Nephron progenitor cell (in vitro differentiated cells): ENCODE measurements at regions not wholly inside any gene's neighbourhood (a gene's known extent, or its start where the extent isn't known, plus 50 kb on each side); places are given as distances from the start of the nearest gene placed in this dataset.
"Not testable (repeated sequence)": the region's sequence is repeated elsewhere in the genome, so short reads cannot be mapped to it uniquely, and the experiment has no call there.

Experiments
- DNase-seq: peaks from one replicate; pipeline ENCODE4 v3.0.0; 2021
- H3K27ac Mint-ChIP-seq: 2 replicates; pipeline ENCODE4 v1.8.0; 2021; ENCODE audit warnings: mild to moderate bottlenecking, moderate library complexity, mixed read lengths
- H3K27me3 Mint-ChIP-seq: 2 replicates; pipeline ENCODE4 v1.8.0; 2021; ENCODE audit warnings: mild to moderate bottlenecking, low read depth, mixed read lengths; ENCODE audit not compliant: poor library complexity
- H3K36me3 Mint-ChIP-seq: 2 replicates; pipeline ENCODE4 v1.8.0; 2021; ENCODE audit warnings: low read depth, mixed read lengths
- H3K4me1 Mint-ChIP-seq: 2 replicates; pipeline ENCODE4 v1.8.0; 2021; ENCODE audit warnings: mixed read lengths
- H3K4me3 Mint-ChIP-seq: 2 replicates; pipeline ENCODE4 v1.8.0; 2021; ENCODE audit warnings: mild to moderate bottlenecking, moderate library complexity, mixed read lengths
- H3K9me3 Mint-ChIP-seq: 2 replicates; pipeline ENCODE4 v1.8.0; 2021; ENCODE audit warnings: mild to moderate bottlenecking, moderate library complexity, mixed read lengths
- TF ChIP-seq, protein P1 (sequence below): fragments of 200-600 bp; sonication (generic); IDR thresholded peaks from 2 replicates; pipeline ENCODE4 v1.5.0; 2021; ENCODE audit warnings: antibody characterized with exemption

DNA sequence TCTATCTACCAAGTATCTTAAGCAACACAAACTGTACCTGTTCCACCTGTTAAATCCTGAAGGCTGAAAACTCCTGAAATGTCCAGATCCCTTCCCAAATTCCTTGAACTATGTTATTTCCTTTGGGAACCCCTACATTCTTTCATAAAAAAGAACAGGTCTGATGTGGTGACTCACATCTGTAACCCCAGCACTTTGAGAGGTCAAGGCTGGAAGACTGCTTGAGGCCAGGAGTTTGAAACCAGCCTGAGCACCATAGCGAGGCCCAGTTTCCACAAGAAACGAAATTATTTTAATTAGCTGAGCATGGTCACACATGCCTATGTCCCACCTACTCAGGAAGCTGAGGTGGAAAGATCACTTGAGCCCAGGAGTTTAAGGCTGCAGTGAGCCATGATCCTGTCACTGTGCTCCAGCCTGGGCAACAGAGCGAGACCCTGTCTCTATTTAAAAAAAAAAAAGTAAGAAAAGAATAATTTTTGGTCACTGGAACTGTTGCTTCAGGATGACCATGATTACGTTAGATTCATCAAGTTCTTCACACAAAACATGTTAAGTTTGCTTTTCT lies 84.3 kb downstream of the PHLDA1 start:
- Mint-ChIP-seq H3K4me3 (no peak overlapping the region), H3K27ac (no peak overlapping the region), H3K27me3 (no peaks in the 10 kb centered on the region), H3K36me3 (peaks cover 5% of the 10 kb centered on the region), H3K4me1 (peaks cover 6% of the 10 kb centered on the region), H3K9me3 (peaks cover 8% of the 10 kb centered on the region)
- TF ChIP-seq, protein P1, sequence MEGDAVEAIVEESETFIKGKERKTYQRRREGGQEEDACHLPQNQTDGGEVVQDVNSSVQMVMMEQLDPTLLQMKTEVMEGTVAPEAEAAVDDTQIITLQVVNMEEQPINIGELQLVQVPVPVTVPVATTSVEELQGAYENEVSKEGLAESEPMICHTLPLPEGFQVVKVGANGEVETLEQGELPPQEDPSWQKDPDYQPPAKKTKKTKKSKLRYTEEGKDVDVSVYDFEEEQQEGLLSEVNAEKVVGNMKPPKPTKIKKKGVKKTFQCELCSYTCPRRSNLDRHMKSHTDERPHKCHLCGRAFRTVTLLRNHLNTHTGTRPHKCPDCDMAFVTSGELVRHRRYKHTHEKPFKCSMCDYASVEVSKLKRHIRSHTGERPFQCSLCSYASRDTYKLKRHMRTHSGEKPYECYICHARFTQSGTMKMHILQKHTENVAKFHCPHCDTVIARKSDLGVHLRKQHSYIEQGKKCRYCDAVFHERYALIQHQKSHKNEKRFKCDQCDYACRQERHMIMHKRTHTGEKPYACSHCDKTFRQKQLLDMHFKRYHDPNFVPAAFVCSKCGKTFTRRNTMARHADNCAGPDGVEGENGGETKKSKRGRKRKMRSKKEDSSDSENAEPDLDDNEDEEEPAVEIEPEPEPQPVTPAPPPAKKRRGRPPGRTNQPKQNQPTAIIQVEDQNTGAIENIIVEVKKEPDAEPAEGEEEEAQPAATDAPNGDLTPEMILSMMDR, result no peak
- no peak for DNase-seq

DNA sequence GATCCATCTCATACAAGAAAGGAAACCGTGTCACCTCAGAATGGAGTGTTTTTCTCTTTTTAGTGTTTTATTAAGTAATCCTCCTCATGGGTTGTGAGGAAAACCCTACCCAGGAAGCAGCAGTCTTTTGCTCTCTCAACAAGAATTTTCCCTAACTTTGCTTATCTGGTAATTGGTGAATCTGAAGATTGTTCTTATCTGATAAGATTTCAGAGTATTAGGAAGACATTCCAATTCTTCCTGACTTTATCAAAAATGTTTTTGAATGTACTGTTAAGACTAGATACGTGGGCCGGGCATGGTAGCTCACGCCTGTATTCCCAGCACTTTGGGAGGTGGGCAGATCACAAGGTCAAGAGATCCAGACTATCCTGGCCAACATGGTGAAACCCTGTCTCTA lies 86.0 kb downstream of the PHLDA1 start:
- Mint-ChIP-seq H3K4me3 (no peak overlapping the region), H3K4me1 (no peaks in the 10 kb centered on the region), H3K36me3 (peaks cover 7% of the 10 kb centered on the region), H3K9me3 (peaks cover 11% of the 10 kb centered on the region), H3K27ac (no peak overlapping the region), H3K27me3 (no peaks in the 10 kb centered on the region)
- TF ChIP-seq, protein P1, result no peak
- DNase-seq, result no peak

DNA sequence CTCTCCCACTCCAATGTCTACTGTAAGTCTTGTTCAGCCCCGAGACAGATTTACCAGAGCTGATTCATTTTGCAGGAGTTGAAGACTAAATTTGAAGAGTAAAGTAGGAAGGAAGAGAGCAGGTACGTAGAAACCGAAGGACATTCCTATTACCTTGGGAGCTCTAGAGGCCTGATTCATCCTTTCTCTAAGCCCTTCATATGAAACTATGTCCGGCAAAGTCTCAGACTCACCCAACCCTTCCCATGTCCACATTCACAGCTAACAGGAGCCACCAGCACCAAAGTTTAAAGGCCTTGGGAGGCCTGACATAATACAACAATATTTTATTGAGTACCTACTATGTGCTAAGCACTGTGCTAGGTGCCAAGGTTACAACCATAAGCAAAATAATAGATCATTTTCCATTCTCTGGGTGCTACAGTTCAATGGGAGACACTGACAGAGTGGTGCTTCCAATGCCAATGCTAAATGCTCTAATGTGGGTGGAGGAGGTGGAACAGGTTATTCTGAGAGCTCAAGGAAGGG lies 86.6 kb downstream of the PHLDA1 start:
- TF ChIP-seq, protein P1, result no peak
- H3K36me3 Mint-ChIP-seq, result peaks cover 12% of the 10 kb centered on the region
- H3K27me3 Mint-ChIP-seq, result no peaks in the 10 kb centered on the region
- H3K9me3 Mint-ChIP-seq, result peaks cover 16% of the 10 kb centered on the region
- H3K27ac Mint-ChIP-seq, result no peak overlapping the region
- no peak for DNase-seq
- no peaks in the 10 kb centered on the region for H3K4me1 Mint-ChIP-seq
- H3K4me3 Mint-ChIP-seq, result no peak overlapping the region

DNA sequence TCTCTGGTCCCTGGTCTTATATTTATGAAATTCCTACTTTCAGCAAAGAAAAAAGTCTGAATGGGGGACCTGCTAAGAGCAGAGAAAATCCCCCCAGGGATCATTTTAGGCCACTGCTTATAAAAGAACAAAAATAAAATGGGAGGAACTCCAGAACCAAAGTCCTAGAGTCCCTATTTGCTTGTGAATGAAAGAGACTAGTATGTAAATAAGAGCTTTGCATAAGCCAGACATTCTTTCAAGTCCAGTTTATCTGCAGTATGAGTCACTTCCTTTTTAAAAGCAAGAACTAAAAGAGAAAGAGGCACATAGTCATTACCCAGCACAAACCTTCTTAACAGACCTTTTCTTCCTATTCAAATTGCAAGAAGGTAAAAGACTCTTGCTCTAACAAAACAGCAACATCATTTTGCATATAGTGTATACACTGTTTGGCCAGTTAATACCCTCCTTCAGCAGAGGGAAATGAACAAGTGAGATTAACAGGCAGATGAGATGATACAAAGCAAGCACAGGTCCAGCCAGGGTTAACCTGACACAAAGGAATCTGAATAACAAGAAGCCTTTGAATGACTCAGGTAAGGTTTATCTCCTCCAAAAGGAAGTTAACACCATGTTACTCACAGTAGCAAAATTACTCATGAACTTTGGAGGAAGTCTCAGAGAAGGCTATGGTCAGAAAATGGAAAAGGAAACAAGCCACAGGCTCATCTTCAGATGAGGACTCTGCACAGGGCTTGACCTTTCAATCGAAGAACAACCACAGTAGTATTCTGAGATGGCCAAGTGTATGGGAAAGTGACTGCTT lies 87.3 kb downstream of the PHLDA1 start:
- peaks cover 15% of the 10 kb centered on the region for H3K36me3 Mint-ChIP-seq
- TF ChIP-seq, protein P1, result no peak
- no peaks in the 10 kb centered on the region for H3K27me3 Mint-ChIP-seq
- no peak overlapping the region for H3K4me3 Mint-ChIP-seq
- H3K27ac Mint-ChIP-seq, result no peak overlapping the region
- no peaks in the 10 kb centered on the region for H3K4me1 Mint-ChIP-seq
- no peak for DNase-seq
- peaks cover 19% of the 10 kb centered on the region for H3K9me3 Mint-ChIP-seq

DNA sequence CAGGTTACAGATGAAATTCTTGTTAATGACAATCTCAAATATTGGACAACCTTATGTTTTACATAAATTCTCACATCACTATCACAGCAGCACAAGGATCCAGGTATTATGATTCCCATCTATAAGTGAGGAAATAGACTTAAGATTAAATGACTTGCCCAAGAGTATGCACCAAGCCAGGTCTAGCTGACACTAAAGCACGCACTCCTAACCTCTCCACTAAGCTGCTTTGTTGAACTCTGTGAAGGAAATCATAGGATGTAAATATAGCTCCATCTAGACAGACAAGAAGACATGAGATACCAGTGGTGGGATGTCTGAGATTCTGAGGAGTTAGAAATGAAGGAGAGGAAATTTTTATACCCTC lies 87.9 kb downstream of the PHLDA1 start:
- no peaks in the 10 kb centered on the region for H3K27me3 Mint-ChIP-seq
- no peak for DNase-seq
- H3K4me3 Mint-ChIP-seq, result no peak overlapping the region
- TF ChIP-seq, protein P1, result no peak
- no peaks in the 10 kb centered on the region for H3K4me1 Mint-ChIP-seq
- no peak overlapping the region for H3K27ac Mint-ChIP-seq
- peaks cover 15% of the 10 kb centered on the region for H3K36me3 Mint-ChIP-seq
- H3K9me3 Mint-ChIP-seq, result peaks cover 19% of the 10 kb centered on the region

DNA sequence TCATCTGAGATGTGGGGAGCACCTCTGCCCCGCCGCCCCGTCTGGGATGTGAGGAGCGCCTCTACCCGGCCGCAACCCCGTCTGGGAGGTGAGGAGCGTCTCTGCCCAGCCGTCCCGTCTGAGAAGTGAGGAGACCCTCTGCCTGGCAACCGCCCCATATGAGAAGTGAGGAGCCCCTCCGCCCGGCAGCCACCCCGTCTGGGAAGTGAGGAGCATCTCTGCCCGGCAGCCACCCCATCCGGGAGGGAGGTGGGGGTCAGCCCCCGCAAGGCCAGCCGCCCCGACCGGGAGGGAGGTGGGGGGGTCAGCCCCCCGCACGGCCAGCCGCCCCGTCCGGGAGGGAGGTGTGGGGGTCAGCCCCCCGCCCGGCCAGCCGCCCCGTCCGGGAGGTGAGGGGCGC lies 89.9 kb downstream of the PHLDA1 start:
- peaks cover 15% of the 10 kb centered on the region for H3K36me3 Mint-ChIP-seq
- not testable (repeated sequence) for H3K4me3 Mint-ChIP-seq, H3K27me3 Mint-ChIP-seq, H3K4me1 Mint-ChIP-seq, DNase-seq, H3K27ac Mint-ChIP-seq
- peaks cover 19% of the 10 kb centered on the region for H3K9me3 Mint-ChIP-seq
